Adipose tissue (tissue), 3 donors: ENCODE measurements at regions not wholly inside any gene's neighbourhood (a gene's known extent, or its start where the extent isn't known, plus 50 kb on each side); places are given as distances from the start of the nearest gene placed in this dataset.
"Not testable (repeated sequence)": the region's sequence is repeated elsewhere in the genome, so short reads cannot be mapped to it uniquely, and the experiment has no call there.

Experiments
- H3K27ac ChIP-seq: one replicate; pipeline ENCODE4 v1.5.1; 2013; ENCODE audit warnings: low read depth, low read length
- WGBS, 3 donors: extraction: QIAGEN DNeasy Blood & Tissue Kit; methylation state at CpG; one replicate each; pipeline ENCODE4 v1.1.7; 2013; 5-methylcytosine and 5-hydroxymethylcytosine counted together
- donor health status: healthy with polysubstance abuse.
- donor health status: Bipolar disorder and iron deficiency.
- donor health status: healthy.

- 70 to 86% (median 84%) methylated on average over 3 of the region's 3 CpGs for WGBS, 3 donors
- no peak overlapping the region for H3K27ac ChIP-seq
Measured at GRCh38 chr3:159029306-159030026, 227.6 kb downstream of the MFSD1 start.

- H3K27ac ChIP-seq: no peak overlapping the region
- 54 to 72% (median 68%) methylated on average over 1 of the region's 1 CpG for WGBS, 3 donors
Measured at GRCh38 chr3:159030138-159030670, 228.3 kb downstream of the MFSD1 start.

GRCh38 chr3:159030886-159031679 lies 229.2 kb downstream of the MFSD1 start:
- no peak overlapping the region for H3K27ac ChIP-seq
- 57 to 73% (median 69%) methylated on average over 6 of the region's 6 CpGs for WGBS, 3 donors

DNA sequence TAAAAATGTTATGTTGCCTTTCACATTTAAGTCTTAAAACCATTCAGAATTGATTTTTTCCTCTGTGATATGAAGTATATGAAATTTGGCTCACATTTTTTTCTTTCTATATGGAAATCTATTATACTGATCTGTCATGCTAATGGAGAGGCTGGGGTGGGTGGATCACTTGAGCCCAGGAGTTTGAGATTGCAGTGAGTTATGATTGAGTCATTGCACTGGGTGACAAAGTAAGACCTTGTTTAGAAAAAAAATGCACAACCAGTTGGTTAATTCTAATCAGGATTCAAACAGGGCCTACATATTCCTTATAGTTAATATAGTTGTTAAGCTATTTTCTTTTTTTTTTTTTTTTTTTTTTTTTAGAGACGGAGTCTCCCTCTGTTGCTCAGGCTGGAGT lies 230.5 kb downstream of the MFSD1 start:
- WGBS, 3 donors: 86 to 100% (median 100%) methylated on average over 1 of the region's 1 CpG
- no peak overlapping the region for H3K27ac ChIP-seq

- H3K27ac ChIP-seq: no peak overlapping the region
- 47 to 52% (median 51%) methylated on average over 2 of the region's 2 CpGs for WGBS, 3 donors
Measured at GRCh38 chr3:159038405-159038804, 236.6 kb downstream of the MFSD1 start.

DNA sequence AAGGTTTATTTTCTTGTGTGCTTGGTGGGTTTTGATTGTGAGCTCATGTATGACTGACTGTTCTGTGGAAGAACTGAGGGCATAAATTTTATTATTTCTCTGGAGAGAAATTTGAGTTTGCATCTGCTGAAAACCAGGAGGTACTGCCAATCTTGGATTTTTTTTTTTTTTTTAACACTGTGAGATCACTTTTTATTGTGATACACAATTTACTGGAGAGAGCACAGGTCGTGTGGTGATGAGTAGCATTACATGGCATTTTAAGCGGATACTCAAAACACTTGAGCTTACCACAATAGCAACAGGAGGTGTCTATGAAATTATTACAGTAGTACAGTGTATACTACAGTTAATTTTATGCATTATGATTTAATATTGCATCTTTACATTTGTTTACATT lies 237.4 kb downstream of the MFSD1 start:
- 59 to 62% (median 60%) methylated on average over 2 of the region's 2 CpGs for WGBS, 3 donors
- H3K27ac ChIP-seq: no peak overlapping the region

GRCh38 chr3:159045279-159045885 lies 243.5 kb downstream of the MFSD1 start:
- WGBS, 3 donors: 33 to 69% (median 63%) methylated on average over 5 of the region's 5 CpGs
- no peak overlapping the region for H3K27ac ChIP-seq

GRCh38 chr3:159047361-159047760 lies 245.5 kb downstream of the MFSD1 start:
- H3K27ac ChIP-seq: no peak overlapping the region
- WGBS, 3 donors: 69 to 89% (median 78%) methylated on average over 3 of the region's 3 CpGs

DNA sequence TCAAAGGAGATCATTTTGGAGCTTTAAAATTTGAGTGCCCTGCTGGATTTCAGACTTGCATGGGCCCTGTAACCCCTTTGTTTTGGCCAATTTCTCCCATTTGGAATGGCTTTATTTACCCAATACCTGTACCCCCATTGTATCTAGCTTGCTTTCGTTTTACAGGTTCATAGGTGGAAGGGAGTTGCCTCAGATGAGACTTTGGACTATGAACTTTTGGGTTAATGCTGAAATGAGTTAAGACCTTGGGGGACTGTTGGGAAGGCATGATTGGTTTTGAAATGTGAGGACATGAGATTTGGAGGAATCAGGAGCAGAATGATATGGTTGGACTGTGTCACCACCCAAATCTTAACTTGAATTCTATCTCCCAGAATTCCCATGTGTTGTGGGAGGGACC lies 250.6 kb downstream of the MFSD1 start:
- not testable (repeated sequence) for H3K27ac ChIP-seq
- WGBS, 3 donors: 61 to 68% (median 66%) methylated on average over 1 of the region's 1 CpG

DNA sequence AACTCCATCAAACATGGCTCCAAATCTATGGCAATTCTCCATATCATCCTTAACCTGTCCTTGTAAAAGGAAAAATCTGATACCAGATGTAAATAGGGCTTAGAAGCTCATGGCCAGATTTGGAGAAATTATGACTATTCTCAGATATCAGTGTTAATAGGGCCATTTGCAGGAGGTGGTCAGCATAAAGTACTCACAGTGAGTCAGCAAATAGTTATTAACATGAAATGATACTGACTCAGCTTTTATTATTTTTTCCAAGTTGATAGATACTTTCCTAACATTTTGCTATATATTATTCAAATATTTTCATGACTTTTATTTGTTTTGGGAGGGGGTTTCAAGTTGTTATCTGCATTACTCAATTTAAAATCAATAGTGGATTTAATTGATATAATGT lies 255.8 kb downstream of the MFSD1 start:
- H3K27ac ChIP-seq: no peak overlapping the region

DNA sequence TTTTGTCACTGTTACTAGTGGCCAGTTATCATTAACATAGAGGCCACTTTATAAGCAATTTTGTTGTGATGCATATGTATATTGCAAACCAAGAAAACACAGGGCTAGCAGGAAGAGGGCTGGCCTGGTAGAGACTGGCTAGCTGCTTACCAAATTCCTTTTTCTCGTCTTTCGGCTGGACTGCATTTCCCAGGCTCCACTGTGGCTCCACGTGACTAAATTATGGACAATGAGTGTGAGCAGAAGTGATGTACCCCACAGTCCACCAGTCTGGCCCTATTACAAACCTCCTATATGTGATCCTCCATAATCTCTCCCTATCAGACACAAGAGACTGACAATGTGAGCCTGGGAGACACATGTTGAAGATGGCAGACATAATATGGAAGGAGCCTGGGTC lies 257.0 kb downstream of the MFSD1 start:
- 88 to 96% (median 90%) methylated on average over 3 of the region's 3 CpGs for WGBS, 3 donors
- H3K27ac ChIP-seq: no peak overlapping the region

DNA sequence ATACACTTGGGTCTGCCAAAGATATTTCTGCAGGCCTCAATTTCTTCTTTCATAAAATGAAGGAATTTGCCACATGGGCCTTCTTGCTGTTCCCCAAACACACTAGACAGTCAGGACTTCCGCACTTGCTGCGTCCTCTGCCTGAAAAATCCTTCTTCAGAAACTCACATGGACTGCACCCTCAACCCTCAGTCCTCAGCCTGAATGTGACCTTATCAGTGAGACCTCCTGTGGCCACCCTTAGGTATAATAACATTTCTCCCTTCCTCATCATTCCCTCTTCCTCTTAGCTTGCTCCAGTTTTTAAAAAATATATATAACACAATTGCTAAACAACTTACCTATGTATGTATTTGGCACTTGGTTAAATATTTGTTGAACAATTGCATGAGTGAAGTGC lies 257.5 kb downstream of the MFSD1 start:
- WGBS, 3 donors: 88 to 94% (median 90%) methylated on average over 2 of the region's 2 CpGs

DNA sequence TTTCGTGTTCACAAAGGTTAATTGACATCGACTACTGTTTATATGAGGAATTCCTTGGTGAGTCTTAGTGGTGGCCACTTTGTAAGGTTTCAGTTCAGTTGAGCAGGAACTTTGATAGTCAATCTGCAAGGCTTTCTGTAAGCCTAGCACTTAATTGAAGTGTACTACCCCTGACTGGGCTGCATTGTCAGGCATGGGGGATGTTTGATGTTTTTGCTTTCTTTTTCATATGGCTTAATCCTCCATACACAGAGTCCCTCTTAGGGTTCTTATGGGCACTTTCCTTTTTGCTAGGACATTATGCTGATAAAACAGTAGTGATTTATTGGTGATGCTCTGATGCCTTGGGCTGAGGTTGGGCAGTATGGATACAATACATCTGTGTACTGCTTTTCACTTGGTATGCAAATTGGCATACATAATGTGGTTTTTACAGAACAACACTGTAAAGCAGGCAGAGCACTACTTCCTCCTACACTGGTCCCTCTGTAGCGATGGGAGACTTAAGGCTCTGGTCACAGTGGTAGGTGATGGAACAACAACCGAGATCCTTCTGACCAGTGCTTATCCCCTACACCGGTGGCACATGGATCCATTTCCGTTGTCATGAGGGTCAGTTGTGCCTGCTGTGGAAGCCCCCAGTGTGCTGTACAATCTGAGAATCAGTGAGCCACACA lies 261.0 kb downstream of the MFSD1 start:
- H3K27ac ChIP-seq: no peak overlapping the region
- WGBS, 3 donors: 77 to 80% (median 78%) methylated on average over 6 of the region's 6 CpGs

More for the DNA sequence above, 257.5 kb downstream of the MFSD1 start:
- H3K27ac ChIP-seq: no peak overlapping the region

GRCh38 chr3:159069091-159069490 lies 267.2 kb downstream of the MFSD1 start, which contains the start of gene IQCJ:
TSS of gene IQCJ (plus strand) at chr3:159069319.
- WGBS, 3 donors: 36 to 61% (median 48%) methylated on average over 7 of the region's 7 CpGs

GRCh38 chr3:159069866-159070425 lies 268.1 kb downstream of the MFSD1 start:
- WGBS, 3 donors: 53 to 66% (median 53%) methylated on average over 5 of the region's 5 CpGs

More at GRCh38 chr3:159069091-159069490, 267.2 kb downstream of the MFSD1 start, which contains the start of gene IQCJ:
- no peak within 1 kb of the TSS for H3K27ac ChIP-seq

GRCh38 chr3:159074756-159075701 lies 273.2 kb downstream of the MFSD1 start:
- 40 to 77% (median 74%) methylated on average over 3 of the region's 3 CpGs for WGBS, 3 donors
- no peak overlapping the region for H3K27ac ChIP-seq

More at GRCh38 chr3:159069866-159070425, 268.1 kb downstream of the MFSD1 start:
- H3K27ac ChIP-seq: no peak overlapping the region

- no peak overlapping the region for H3K27ac ChIP-seq
- WGBS, 3 donors: 44 to 87% (median 55%) methylated on average over 2 of the region's 2 CpGs
Measured at GRCh38 chr3:159077860-159078259, 276.0 kb downstream of the MFSD1 start.
